GM19397 (cell line): ENCODE measurements at regions not wholly inside any gene's neighbourhood (a gene's known extent, or its start where the extent isn't known, plus 50 kb on each side); places are given as distances from the start of the nearest gene placed in this dataset.
A peak's percentile ranks its signal among the peaks of the same experiment; 100 is the strongest.

Experiments
- ATAC-seq: cut with Tn5 transposase; IDR thresholded peaks from one replicate; pipeline ENCODE4 v1.9.1; 2021; ENCODE audit warnings: mild to moderate bottlenecking, moderate library complexity; ENCODE audit not compliant: unreplicated experiment

GRCh38 chr1:219993554-219994433 lies 52.5 kb downstream of the EPRS1 start:
- ATAC-seq = no peak

GRCh38 chr1:219991919-219992318 lies 54.4 kb downstream of the EPRS1 start:
- ATAC-seq = no peak

- ATAC-seq = no peak
Measured at GRCh38 chr1:219991511-219991810, 54.8 kb downstream of the EPRS1 start.

GRCh38 chr1:219990782-219991510 lies 55.4 kb downstream of the EPRS1 start:
- ATAC-seq = no peak

GRCh38 chr1:219989766-219990165 lies 56.5 kb downstream of the EPRS1 start:
- ATAC-seq = no peak

GRCh38 chr1:219988818-219989217 lies 57.5 kb downstream of the EPRS1 start:
- no peak for ATAC-seq

- ATAC-seq = peak; percentile 67
Measured at GRCh38 chr1:219988387-219988786, 57.9 kb downstream of the EPRS1 start.

GRCh38 chr1:219987325-219987724 lies 59.0 kb upstream of the SLC30A10 start:
- no peak for ATAC-seq

- peak; percentile 48 for ATAC-seq
Measured at GRCh38 chr1:219985169-219985568, 56.8 kb upstream of the SLC30A10 start.
